ENCODE measurements at regions not wholly inside any gene's neighbourhood (a gene's known extent, or its start where the extent isn't known, plus 50 kb on each side); places are given as distances from the start of the nearest gene placed in this dataset.

DNA sequence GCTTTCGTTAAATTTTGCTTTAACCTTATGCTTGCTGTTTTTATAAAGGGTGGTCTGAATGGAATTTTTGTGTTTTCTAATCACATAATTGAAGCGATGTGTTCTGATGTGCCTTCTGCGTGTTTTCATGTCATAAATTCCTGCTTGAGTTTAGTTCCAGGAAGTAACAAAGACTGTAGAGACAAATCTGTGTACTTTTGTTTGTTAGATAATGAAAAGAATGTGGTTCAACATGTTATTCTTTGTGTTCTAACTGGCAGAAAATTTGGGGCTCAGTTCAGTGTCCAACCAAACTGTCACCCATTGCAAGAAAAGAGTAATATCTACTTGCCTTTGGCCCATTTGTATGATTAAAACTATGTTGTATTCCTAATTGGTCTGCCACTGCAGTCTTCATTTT, 324.0 kb downstream of the DIPK2A start:
- DNase-seq (ENCODE audit: low read depth), result no peak

DNA sequence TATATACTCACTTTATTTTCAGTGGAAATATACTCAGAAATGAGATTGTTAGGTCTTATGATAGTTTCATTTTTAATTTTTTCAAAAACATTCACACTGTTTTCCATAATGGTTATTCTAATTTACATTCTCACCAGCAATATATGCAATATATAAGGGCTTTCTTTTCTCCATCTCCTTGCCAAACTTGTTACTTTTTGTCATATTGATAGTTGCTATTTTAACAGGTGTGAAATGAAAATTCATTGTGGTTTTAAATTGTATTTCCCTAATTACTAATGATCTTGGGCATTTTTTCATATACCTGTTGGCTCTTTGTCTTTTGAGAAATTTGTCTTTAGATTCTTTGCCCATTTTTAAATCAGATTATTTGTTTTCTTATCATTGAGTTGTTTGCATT, 325.2 kb downstream of the DIPK2A start:
- DNase-seq (ENCODE audit: low read depth), result no peak

- DNase-seq (ENCODE audit: low read depth), result no peak
These were observed 330.2 kb downstream of the DIPK2A start for GRCh38 chr3:144301863-144302262.

GRCh38 chr3:144307951-144308350, 336.3 kb downstream of the DIPK2A start:
- peak; percentile 51 for DNase-seq (ENCODE audit: low read depth)

DNA sequence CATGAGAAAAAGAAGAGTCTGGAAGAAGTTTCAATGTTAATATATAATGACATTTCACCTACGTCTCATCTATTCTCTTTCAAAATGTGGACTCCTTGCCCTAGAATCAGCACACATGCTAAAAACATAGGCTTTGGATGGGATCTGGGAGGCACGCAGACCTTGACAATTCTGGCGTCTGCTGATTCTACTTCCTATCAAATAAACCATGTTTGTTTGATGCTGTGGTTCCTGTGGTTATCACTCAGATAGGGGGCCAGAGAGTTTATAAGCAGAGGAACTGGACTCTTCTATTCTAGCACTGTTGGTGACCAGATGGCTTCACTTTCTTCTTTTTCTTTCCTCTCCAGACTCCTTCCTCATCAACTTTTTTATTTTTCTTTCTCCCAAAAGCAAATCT, 336.8 kb downstream of the DIPK2A start:
- peak; percentile 10 for DNase-seq (ENCODE audit: low read depth)

GRCh38 chr3:144312702-144313101, 341.1 kb downstream of the DIPK2A start:
- DNase-seq (ENCODE audit: low read depth), result peak; percentile 46

GRCh38 chr3:144314946-144315345, 343.3 kb downstream of the DIPK2A start:
- DNase-seq (ENCODE audit: low read depth), result no peak

DNA sequence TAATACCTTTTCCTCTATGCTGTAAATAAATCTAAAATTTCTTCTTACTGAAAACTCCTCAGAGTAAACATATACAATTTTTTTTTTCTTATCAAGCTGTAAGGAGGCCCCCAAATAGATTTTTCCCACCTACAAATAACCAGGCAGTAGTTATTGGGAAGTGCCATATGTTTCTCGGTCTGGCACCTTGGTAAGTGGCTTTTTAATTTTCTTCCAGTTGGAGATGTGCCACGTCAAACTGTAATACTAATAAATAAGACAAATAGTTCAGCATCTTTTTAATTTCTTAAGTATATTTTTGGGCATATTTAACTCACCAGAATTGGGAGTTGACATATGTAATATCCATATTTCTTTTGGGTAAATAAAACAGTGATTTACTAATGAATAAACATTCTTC, 346.3 kb downstream of the DIPK2A start:
- no peak for DNase-seq (ENCODE audit: low read depth)

DNA sequence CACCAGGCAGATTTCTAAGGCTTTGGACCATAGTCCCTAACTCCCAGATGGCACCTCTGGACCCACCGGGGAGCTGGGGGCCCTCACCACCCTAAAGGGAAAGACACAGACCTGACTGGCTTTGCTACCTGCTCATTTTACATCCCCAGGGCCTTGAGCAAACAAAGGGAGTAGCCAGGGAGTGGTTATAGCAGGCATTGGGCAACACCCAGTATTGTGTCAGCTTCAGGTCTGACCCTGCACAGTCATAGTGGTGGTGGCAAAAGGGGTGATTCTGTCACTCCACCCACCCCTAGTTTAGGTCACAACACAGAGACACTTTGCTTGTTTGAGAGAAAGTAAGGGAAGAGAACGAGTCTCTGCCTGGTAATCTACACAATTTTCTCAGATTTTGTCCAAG, 352.5 kb downstream of the DIPK2A start:
- DNase-seq (ENCODE audit: low read depth), result no peak

- DNase-seq (ENCODE audit: low read depth), result no peak
These were observed 361.2 kb downstream of the DIPK2A start for GRCh38 chr3:144332868-144333267.

DNA sequence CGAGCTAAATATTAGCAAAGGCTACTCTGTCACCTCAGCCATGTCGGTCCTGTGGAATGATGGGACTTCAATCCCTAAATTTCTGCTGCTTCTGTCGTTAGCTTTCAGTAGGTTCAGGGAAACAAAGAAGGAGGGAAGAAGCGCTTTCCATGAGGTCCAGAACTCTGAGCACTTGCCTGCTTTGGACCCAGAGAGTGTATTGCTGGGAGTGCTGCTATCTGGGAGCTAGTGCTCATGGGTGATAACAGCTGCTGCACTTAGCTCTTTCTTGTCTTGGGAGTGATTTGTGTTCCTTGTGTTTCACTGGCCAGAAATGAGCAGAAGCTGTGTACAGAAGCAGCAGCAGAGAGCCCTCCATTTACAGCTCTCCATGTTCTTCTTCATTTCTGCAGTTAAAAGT, 369.8 kb downstream of the DIPK2A start:
- peak; percentile 10 for DNase-seq (ENCODE audit: low read depth)

DNA sequence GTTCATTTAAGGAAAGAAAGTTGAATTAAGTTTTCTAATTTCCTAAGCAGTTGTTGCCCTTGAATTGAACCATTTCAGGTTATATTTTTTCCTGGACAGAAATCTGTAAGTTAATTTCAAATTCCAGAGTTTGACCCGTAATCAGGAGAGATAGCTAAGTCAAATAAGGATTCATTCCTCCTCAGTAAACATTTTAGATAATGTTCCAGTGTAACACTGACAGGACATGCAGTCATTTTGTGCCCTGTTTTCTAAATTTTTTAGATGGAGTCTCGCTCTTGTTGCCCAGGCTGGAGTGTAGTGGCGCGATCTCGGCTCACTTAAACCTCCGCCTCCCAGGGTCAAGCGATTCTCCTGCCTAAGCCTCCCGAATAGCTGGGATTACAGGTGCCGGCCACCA, 371.7 kb downstream of the DIPK2A start:
- DNase-seq (ENCODE audit: low read depth), result no peak

DNA sequence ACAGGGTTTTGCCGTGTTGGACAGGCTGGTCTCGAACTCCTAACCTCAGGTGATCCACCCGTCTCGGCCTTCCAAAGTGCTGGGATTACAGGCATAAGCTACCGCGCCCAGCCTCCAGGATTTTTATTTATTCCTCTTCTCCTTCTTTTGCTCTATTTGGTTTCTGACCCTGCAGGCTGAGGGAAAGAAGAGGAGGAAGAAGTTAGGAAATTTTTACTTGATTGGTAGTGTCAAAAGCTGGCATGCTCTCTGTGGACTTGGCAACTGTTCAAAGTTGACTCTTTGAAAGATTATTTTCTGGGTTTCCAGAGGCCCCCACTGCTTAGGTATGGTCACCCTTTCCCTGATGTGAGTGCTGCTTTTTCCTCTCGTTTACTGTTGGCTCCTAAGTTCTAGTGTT, 372.2 kb downstream of the DIPK2A start:
- DNase-seq (ENCODE audit: low read depth), result no peak

- no peak for DNase-seq (ENCODE audit: low read depth)
These were observed 373.4 kb downstream of the DIPK2A start for GRCh38 chr3:144344925-144345548.

DNA sequence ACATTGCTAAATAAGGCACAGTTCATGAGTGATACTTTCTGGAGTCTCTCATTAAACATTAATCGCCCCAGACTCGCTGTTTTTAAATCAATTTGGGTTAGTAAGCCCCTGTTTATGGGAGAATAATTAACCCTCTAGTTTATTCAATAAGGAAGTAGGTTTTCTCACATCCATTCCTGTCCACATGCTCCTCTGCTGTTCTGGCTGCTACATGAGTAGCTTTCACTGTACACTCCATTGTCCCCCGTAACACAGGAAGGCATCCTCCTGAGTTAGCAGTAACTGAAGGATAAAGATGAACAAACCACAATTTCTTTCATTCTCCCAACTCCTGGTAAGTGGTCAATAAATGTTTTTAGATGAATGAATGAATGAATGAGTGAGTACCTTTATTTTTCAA, 378.5 kb downstream of the DIPK2A start:
- DNase-seq (ENCODE audit: low read depth), result no peak

- no peak for DNase-seq (ENCODE audit: low read depth)
These were observed 379.4 kb downstream of the DIPK2A start for GRCh38 chr3:144351011-144351410.

DNA sequence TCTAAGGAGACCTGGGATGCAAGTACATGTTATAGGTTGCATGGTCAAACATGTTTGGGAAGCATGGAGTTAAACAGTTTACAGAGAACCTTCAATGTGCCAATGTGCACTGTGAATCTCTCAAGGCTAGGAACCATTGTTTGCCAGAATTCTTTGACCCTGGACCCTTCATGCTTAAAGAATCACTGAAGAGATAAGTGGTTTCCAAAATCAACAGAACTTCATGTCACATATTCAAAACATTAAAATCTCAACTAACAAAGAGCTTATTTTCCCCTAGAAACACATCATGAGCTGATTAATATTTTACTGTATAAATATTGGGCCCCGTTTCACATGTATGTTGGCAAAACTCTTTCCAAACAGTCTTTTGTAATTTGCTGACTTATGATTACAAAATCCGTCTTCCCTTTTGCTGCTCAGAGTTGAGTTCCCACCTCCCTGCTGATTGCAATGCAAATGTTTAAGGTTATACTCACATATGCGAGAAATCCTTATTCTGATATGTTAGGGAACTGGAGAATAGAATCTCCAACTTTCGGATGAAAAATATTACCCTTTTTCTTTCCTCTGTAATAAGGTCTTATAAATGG, 380.2 kb downstream of the DIPK2A start:
- no peak for DNase-seq (ENCODE audit: low read depth)

GRCh38 chr3:144358191-144358590, 386.6 kb downstream of the DIPK2A start:
- no peak for DNase-seq (ENCODE audit: low read depth)

DNA sequence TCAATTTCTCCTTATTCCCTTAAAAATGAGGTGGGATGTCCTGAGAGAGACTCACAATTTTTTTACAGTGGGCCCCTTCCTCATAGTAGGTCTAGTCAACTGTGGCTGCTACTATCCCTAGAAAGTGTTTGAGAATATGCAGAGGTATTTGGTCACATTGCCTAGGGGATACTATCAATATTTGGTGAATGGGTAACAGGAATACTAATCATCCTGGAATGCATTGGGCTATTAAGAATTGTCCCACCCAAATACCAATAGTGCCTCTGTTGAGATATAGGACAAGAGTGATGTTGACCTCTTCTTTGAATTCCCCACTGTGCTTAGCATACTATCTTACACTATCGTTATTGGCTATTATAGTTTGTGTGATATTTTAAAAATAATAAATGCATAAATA, 389.4 kb downstream of the DIPK2A start:
- DNase-seq (ENCODE audit: low read depth), result no peak

- peak; percentile 42 for DNase-seq (ENCODE audit: low read depth)
These were observed 390.5 kb downstream of the DIPK2A start for GRCh38 chr3:144362126-144362525.

- peak; percentile 7 for DNase-seq (ENCODE audit: low read depth)
These were observed 392.2 kb downstream of the DIPK2A start for GRCh38 chr3:144363856-144364255.

- DNase-seq (ENCODE audit: low read depth), result no peak
These were observed 393.1 kb downstream of the DIPK2A start for GRCh38 chr3:144364737-144365136.

- DNase-seq (ENCODE audit: low read depth), result no peak
These were observed 397.7 kb downstream of the DIPK2A start for GRCh38 chr3:144369129-144369879.

- no peak for DNase-seq (ENCODE audit: low read depth)
These were observed 403.5 kb downstream of the DIPK2A start for GRCh38 chr3:144375088-144375487.
